ENCODE measurements at regions not wholly inside any gene's neighbourhood (a gene's known extent, or its start where the extent isn't known, plus 50 kb on each side); places are given as distances from the start of the nearest gene placed in this dataset.
A peak's percentile ranks its signal among the peaks of the same experiment; 100 is the strongest.

DNA sequence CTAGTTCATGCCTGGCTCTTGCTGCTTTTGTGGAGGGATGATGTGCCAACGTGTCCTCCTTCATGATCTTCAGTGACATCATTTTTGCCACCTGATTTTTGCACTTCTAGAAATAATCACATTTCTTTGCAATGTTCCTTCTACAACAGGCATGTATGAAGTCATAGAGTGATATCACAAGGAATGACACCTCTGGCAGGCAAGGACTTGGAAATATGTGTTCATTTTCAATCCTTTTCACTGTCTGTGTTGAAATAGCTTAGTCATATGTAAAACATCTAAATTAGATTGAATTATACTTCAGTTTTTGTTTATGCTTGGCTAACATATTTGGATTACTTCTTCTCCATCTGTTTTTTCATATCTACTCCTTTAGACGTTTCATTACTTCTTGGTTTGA lies 221.2 kb upstream of the STK26 start:
- Histone ChIP-seq H3K27me3 (replicated peaks; ENCODE audit: insufficient read depth, low read depth, low read length, poor library complexity) (no peaks in the 10 kb centered on the region), H3K36me3 (ENCODE audit: insufficient read depth, low read length, poor library complexity, severe bottlenecking) (no peaks in the 10 kb centered on the region), H3K9me3 (ENCODE audit: low read depth, low read length, poor library complexity, severe bottlenecking) (no peaks in the 10 kb centered on the region), H3K4me3 (ENCODE audit: low read depth, low read length, poor library complexity, severe bottlenecking) (no peak overlapping the region), H3K4me1 (ENCODE audit: insufficient read depth, low read length, poor library complexity, severe bottlenecking) (no peaks in the 10 kb centered on the region), H3K27ac (ENCODE audit: low read depth, low read length, poor library complexity, severe bottlenecking) (no peak overlapping the region)
- ChIA-PET CTCF (no interaction called here), POLR2A (ENCODE audit: low non-redundant PET) (no interaction called here)
- intact Hi-C loops (cut with micrococcal nuclease; ENCODE audit: unreplicated experiment) = no loop called here
- no TSS peak for BruUV-seq (replicated peaks)
- DNase-seq (ENCODE audit: low spot score) = no peak
- no peak for TF ChIP-seq EZH2 (IDR thresholded peaks at IDR 0.05; ENCODE audit: borderline replicate concordance, low read depth, low read length, poor library complexity, severe bottlenecking)
- TF ChIP-seq CTCF (conservative IDR thresholded peaks at IDR 0.05; ENCODE audit: low read depth, low read length) = no peak

DNA sequence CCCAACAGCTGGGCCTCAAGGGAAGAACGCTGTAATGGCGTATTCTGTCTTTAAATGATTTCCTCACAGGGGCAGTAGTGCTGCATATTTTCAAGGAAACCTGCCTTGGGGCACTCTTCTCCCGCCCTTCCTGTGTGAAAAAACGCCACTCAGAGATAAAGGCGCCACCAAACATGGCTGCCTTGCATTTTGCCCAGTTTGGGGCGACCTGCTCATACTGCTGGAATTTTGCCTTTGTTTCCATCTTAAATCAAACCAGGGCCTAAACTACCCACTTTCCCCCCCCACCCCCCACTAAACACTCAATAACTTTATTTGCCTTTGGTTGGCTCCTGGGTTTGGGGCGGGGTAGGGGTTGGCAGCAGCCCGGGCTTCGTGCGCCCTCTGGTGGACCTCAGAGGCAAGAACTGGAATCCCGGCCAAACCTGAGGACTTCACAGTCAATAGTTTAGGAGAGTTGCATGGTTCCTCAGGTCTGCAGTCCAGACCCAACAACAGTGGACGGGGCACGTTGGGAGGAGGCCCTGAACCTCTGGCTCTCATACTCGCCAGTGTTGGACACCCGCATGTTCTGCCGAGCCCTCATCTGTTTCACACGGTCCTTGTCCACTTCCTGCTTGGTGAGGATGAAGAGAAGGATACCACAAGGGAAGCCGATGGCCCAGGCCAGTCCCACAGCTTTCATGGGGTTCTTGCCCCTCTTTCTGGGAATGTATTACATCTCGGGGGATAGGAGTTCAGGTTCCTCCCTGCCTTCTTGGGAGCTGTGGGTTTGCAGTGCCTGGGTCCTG lies 220.1 kb upstream of the STK26 start:
- CTCF ChIA-PET = no interaction called here
- intact Hi-C loops (cut with micrococcal nuclease; ENCODE audit: unreplicated experiment) = no loop called here
- Histone ChIP-seq H3K9me3 (ENCODE audit: low read depth, low read length, poor library complexity, severe bottlenecking) (no peaks in the 10 kb centered on the region), H3K27me3 (replicated peaks; ENCODE audit: insufficient read depth, low read depth, low read length, poor library complexity) (no peaks in the 10 kb centered on the region), H3K36me3 (ENCODE audit: insufficient read depth, low read length, poor library complexity, severe bottlenecking) (no peaks in the 10 kb centered on the region), H3K4me3 (ENCODE audit: low read depth, low read length, poor library complexity, severe bottlenecking) (peak overlapping the region; percentile 32), H3K27ac (ENCODE audit: low read depth, low read length, poor library complexity, severe bottlenecking) (no peak overlapping the region), H3K4me1 (ENCODE audit: insufficient read depth, low read length, poor library complexity, severe bottlenecking) (no peaks in the 10 kb centered on the region)
- peak; percentile 61 for DNase-seq (ENCODE audit: low spot score)
- no TSS peak for BruUV-seq (replicated peaks)
- TF ChIP-seq CTCF (conservative IDR thresholded peaks at IDR 0.05; ENCODE audit: low read depth, low read length) (peak; percentile 82), EZH2 (IDR thresholded peaks at IDR 0.05; ENCODE audit: borderline replicate concordance, low read depth, low read length, poor library complexity, severe bottlenecking) (no peak)
- POLR2A ChIA-PET (ENCODE audit: low non-redundant PET) = no interaction called here

- BruUV-seq (replicated peaks) = no TSS peak
- H3K9me3 ChIP-seq (ENCODE audit: low read depth, low read length, poor library complexity, severe bottlenecking) = no peaks in the 10 kb centered on the region
- H3K36me3 ChIP-seq (ENCODE audit: insufficient read depth, low read length, poor library complexity, severe bottlenecking) = no peaks in the 10 kb centered on the region
- TF ChIP-seq CTCF (conservative IDR thresholded peaks at IDR 0.05; ENCODE audit: low read depth, low read length) (no peak), EZH2 (IDR thresholded peaks at IDR 0.05; ENCODE audit: borderline replicate concordance, low read depth, low read length, poor library complexity, severe bottlenecking) (no peak)
- H3K4me1 ChIP-seq (ENCODE audit: insufficient read depth, low read length, poor library complexity, severe bottlenecking) = no peaks in the 10 kb centered on the region
- DNase-seq (ENCODE audit: low spot score) = no peak
- H3K27ac ChIP-seq (ENCODE audit: low read depth, low read length, poor library complexity, severe bottlenecking) = no peak overlapping the region
- no peaks in the 10 kb centered on the region for H3K27me3 ChIP-seq (replicated peaks; ENCODE audit: insufficient read depth, low read depth, low read length, poor library complexity)
- intact Hi-C loops (cut with micrococcal nuclease; ENCODE audit: unreplicated experiment) = no loop called here
- CTCF ChIA-PET = interaction anchor here (1.0 kb wide), 1 partner anchor 14 kb away, joined by 3 read pairs; no protein-coding TSS in a partner anchor
- POLR2A ChIA-PET (ENCODE audit: low non-redundant PET) = no interaction called here
- no peak overlapping the region for H3K4me3 ChIP-seq (ENCODE audit: low read depth, low read length, poor library complexity, severe bottlenecking)
These were observed 210.0 kb upstream of the STK26 start for GRCh38 chrX:131812847-131813825.
